ENCODE measurements at regions not wholly inside any gene's neighbourhood (a gene's known extent, or its start where the extent isn't known, plus 50 kb on each side); places are given as distances from the start of the nearest gene placed in this dataset.

DNA sequence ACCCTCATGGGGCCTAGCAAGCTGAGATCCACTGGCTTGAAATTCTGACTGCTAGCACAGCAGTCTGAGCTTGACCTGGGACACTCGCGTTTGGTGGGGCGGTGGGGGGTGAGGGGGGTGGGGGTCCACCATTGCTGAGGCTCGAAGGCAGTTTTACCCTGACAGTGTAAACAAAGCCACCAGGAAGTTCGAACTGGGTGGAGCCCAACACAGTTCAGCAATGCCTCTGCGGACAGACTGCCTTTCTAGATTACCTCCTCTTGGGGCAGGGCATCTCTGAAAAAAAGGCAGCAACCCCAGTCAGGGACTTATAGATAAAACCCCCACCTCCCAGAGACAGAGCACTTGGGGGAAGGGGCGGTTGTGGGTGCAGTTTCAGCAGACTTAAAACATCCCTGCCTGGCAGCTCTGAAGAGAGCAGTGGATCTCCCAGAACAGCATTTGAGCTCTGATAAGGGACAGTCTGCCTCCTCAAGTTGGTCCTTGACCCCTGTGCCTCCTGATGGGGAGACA lies 149.7 kb upstream of the TANK start (continued):
- no peak for TF ChIP-seq PATZ1 (CRISPR knock-in tag; IDR thresholded peaks at IDR 0.05; ENCODE audit: borderline replicate concordance)
- TF ChIP-seq ARNTL (CRISPR knock-in tag; IDR thresholded peaks at IDR 0.05; ENCODE audit: borderline replicate concordance, low read depth), result no peak
- no peak for TF ChIP-seq TCF4 (CRISPR knock-in tag; IDR thresholded peaks at IDR 0.05; ENCODE audit: borderline replicate concordance)
- TF ChIP-seq ZNF565 (CRISPR knock-in tag; conservative IDR thresholded peaks at IDR 0.05; ENCODE audit: low read depth), result no peak
- no peak for TF ChIP-seq ZC3H10 (CRISPR knock-in tag; IDR thresholded peaks at IDR 0.05)

- no peak for ATAC-seq
- TF ChIP-seq ISL1 (CRISPR knock-in tag; IDR thresholded peaks at IDR 0.05), result no peak
- no peak for TF ChIP-seq TCF4 (CRISPR knock-in tag; IDR thresholded peaks at IDR 0.05; ENCODE audit: borderline replicate concordance)
- TF ChIP-seq, protein P1, sequence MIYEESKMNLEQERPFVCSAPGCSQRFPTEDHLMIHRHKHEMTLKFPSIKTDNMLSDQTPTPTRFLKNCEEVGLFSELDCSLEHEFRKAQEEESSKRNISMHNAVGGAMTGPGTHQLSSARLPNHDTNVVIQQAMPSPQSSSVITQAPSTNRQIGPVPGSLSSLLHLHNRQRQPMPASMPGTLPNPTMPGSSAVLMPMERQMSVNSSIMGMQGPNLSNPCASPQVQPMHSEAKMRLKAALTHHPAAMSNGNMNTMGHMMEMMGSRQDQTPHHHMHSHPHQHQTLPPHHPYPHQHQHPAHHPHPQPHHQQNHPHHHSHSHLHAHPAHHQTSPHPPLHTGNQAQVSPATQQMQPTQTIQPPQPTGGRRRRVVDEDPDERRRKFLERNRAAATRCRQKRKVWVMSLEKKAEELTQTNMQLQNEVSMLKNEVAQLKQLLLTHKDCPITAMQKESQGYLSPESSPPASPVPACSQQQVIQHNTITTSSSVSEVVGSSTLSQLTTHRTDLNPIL (CRISPR knock-in tag; IDR thresholded peaks at IDR 0.05; ENCODE audit: low read depth), result no peak
- TF ChIP-seq CSDC2 (CRISPR knock-in tag; IDR thresholded peaks at IDR 0.05), result no peak
- TF ChIP-seq ZNF70 (CRISPR knock-in tag; IDR thresholded peaks at IDR 0.05), result no peak
- no peak for TF ChIP-seq RARB (CRISPR knock-in tag; IDR thresholded peaks at IDR 0.05)
- no peak for TF ChIP-seq ZC3H10 (CRISPR knock-in tag; IDR thresholded peaks at IDR 0.05)
- TF ChIP-seq PATZ1 (CRISPR knock-in tag; IDR thresholded peaks at IDR 0.05; ENCODE audit: borderline replicate concordance), result no peak
- no peak for TF ChIP-seq BACH2 (CRISPR knock-in tag; IDR thresholded peaks at IDR 0.05; ENCODE audit: borderline replicate concordance)
- TF ChIP-seq ARNTL (CRISPR knock-in tag; IDR thresholded peaks at IDR 0.05; ENCODE audit: borderline replicate concordance, low read depth), result no peak
- TF ChIP-seq CSRNP3 (CRISPR knock-in tag; IDR thresholded peaks at IDR 0.05), result no peak
- TF ChIP-seq TOX (CRISPR knock-in tag; IDR thresholded peaks at IDR 0.05; ENCODE audit: borderline replicate concordance), result no peak
- no peak for TF ChIP-seq ZFP3 (CRISPR knock-in tag; IDR thresholded peaks at IDR 0.05)
- no peak for TF ChIP-seq ZNF8 (CRISPR knock-in tag; IDR thresholded peaks at IDR 0.05)
- no peak for TF ChIP-seq GLIS3 (CRISPR knock-in tag; IDR thresholded peaks at IDR 0.05)
- no peak for TF ChIP-seq OSR1 (CRISPR knock-in tag; IDR thresholded peaks at IDR 0.05)
- TF ChIP-seq, protein P2, sequence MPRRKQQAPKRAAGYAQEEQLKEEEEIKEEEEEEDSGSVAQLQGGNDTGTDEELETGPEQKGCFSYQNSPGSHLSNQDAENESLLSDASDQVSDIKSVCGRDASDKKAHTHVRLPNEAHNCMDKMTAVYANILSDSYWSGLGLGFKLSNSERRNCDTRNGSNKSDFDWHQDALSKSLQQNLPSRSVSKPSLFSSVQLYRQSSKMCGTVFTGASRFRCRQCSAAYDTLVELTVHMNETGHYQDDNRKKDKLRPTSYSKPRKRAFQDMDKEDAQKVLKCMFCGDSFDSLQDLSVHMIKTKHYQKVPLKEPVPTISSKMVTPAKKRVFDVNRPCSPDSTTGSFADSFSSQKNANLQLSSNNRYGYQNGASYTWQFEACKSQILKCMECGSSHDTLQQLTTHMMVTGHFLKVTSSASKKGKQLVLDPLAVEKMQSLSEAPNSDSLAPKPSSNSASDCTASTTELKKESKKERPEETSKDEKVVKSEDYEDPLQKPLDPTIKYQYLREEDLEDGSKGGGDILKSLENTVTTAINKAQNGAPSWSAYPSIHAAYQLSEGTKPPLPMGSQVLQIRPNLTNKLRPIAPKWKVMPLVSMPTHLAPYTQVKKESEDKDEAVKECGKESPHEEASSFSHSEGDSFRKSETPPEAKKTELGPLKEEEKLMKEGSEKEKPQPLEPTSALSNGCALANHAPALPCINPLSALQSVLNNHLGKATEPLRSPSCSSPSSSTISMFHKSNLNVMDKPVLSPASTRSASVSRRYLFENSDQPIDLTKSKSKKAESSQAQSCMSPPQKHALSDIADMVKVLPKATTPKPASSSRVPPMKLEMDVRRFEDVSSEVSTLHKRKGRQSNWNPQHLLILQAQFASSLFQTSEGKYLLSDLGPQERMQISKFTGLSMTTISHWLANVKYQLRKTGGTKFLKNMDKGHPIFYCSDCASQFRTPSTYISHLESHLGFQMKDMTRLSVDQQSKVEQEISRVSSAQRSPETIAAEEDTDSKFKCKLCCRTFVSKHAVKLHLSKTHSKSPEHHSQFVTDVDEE (CRISPR knock-in tag; IDR thresholded peaks at IDR 0.05), result no peak
- no peak for TF ChIP-seq SNAI2 (CRISPR knock-in tag; IDR thresholded peaks at IDR 0.05)
- TF ChIP-seq ZNF565 (CRISPR knock-in tag; conservative IDR thresholded peaks at IDR 0.05; ENCODE audit: low read depth), result no peak
Observed at GRCh38 chr2:161017780-161018470, 142.3 kb upstream of the TANK start.

- no peak for ATAC-seq
Observed at GRCh38 chr2:161019311-161019710, 140.9 kb upstream of the TANK start.

More at GRCh38 chr2:161019311-161019710, 140.9 kb upstream of the TANK start:
- TF ChIP-seq ZNF8 (CRISPR knock-in tag; IDR thresholded peaks at IDR 0.05) (no peak), TOX (CRISPR knock-in tag; IDR thresholded peaks at IDR 0.05; ENCODE audit: borderline replicate concordance) (no peak), ZNF565 (CRISPR knock-in tag; conservative IDR thresholded peaks at IDR 0.05; ENCODE audit: low read depth) (no peak), OSR1 (CRISPR knock-in tag; IDR thresholded peaks at IDR 0.05) (no peak), ZC3H10 (CRISPR knock-in tag; IDR thresholded peaks at IDR 0.05) (no peak)

All from SK-N-SH treated with all-trans-retinoic acid at 6 μM for 48 hours (cell line).